MM.1S (cell line): ENCODE measurements at regions not wholly inside any gene's neighbourhood (a gene's known extent, or its start where the extent isn't known, plus 50 kb on each side); places are given as distances from the start of the nearest gene placed in this dataset.

Source experiments
- DNase-seq: peaks from one replicate; pipeline ENCODE4 v3.0.0-alpha.2; 2015
- H2AFZ ChIP-seq: fragments of 300-600 bp; sonication (generic); 2 replicates; pipeline ENCODE4 v1.6.0; 2016; ENCODE audit warnings: antibody characterized with exemption, low read length
- H3F3A ChIP-seq: fragments of 300-600 bp; sonication (generic); 2 replicates; pipeline ENCODE4 v1.6.1; 2016; ENCODE audit warnings: mild to moderate bottlenecking, antibody characterized with exemption, low read length, moderate library complexity, mixed read lengths; ENCODE audit not compliant: insufficient read depth
- H3K27ac ChIP-seq: fragments of 300-600 bp; sonication (generic); 2 replicates; pipeline ENCODE4 v1.5.1; 2016; ENCODE audit warnings: mild to moderate bottlenecking, low read length
- H3K27me3 ChIP-seq: fragments of 300-600 bp; sonication (generic); replicated peaks from 2 replicates; pipeline ENCODE4 v1.6.0; 2016; ENCODE audit warnings: low read length; ENCODE audit not compliant: insufficient read depth
- H3K36me3 ChIP-seq: fragments of 300-600 bp; sonication (generic); replicated peaks from 2 replicates; pipeline ENCODE4 v1.6.1; 2016; ENCODE audit warnings: mild to moderate bottlenecking, low read length, mixed read lengths; ENCODE audit not compliant: insufficient read depth
- H3K4me1 ChIP-seq: fragments of 300-600 bp; sonication (generic); 2 replicates; pipeline ENCODE4 v1.6.1; 2016; ENCODE audit warnings: low read length, mixed read lengths
- H3K4me2 ChIP-seq: fragments of 300-600 bp; sonication (generic); 2 replicates; pipeline ENCODE4 v1.6.0; 2016; ENCODE audit warnings: low read depth, low read length
- H3K4me3 ChIP-seq: fragments of 300-600 bp; sonication (generic); 2 replicates; pipeline ENCODE4 v1.5.1; 2016; ENCODE audit warnings: low read length, mixed read lengths
- H3K79me2 ChIP-seq: fragments of 300-600 bp; sonication (generic); 2 replicates; pipeline ENCODE4 v1.6.1; 2016; ENCODE audit warnings: mixed run types, low read length, mixed read lengths
- H3K9ac ChIP-seq: fragments of 300-600 bp; sonication (generic); 2 replicates; pipeline ENCODE4 v1.6.1; 2016; ENCODE audit warnings: low read length, mixed read lengths
- H3K9me2 ChIP-seq: fragments of 300-600 bp; sonication (generic); replicated peaks from 2 replicates; pipeline ENCODE4 v1.6.1; 2016; ENCODE audit warnings: mild to moderate bottlenecking, low read length, mixed read lengths; ENCODE audit not compliant: insufficient read depth
- H3K9me3 ChIP-seq: fragments of 300-600 bp; sonication (generic); replicated peaks from 2 replicates; pipeline ENCODE4 v1.6.1; 2016; ENCODE audit warnings: mild to moderate bottlenecking, low read length, mixed read lengths; ENCODE audit not compliant: insufficient read depth
- H4K20me1 ChIP-seq: fragments of 300-600 bp; sonication (generic); 2 replicates; pipeline ENCODE4 v1.6.1; 2016; ENCODE audit warnings: mild to moderate bottlenecking, low read length, moderate library complexity, mixed read lengths; ENCODE audit not compliant: insufficient read depth
- CTCF ChIP-seq: fragments of 300-600 bp; sonication (generic); IDR thresholded peaks from 2 replicates; pipeline ENCODE4 v1.5.1; 2016; ENCODE audit warnings: antibody characterized with exemption, low read length, mixed read lengths
- EZH2 ChIP-seq: fragments of 300-600 bp; sonication (generic); optimal IDR thresholded peaks from 2 replicates; pipeline ENCODE3; 2017; ENCODE audit warnings: low read depth, mild to moderate bottlenecking, antibody characterized with exemption, low read length, mixed read lengths
- EZH2phosphoT487 ChIP-seq: fragments of 300-600 bp; sonication (generic); IDR thresholded peaks from 2 replicates; pipeline ENCODE4 v1.6.1; 2018; ENCODE audit warnings: antibody characterized with exemption, low read length

GRCh38 chr15:35210370-35210769 lies 125.3 kb upstream of the NANOGP8 start:
- no peaks in the 10 kb centered on the region for H3K27me3 ChIP-seq
- no peaks in the 10 kb centered on the region for H4K20me1 ChIP-seq
- H3F3A ChIP-seq, result no peaks in the 10 kb centered on the region
- no peaks in the 10 kb centered on the region for H3K36me3 ChIP-seq
- no peak overlapping the region for H3K27ac ChIP-seq
- H3K9ac ChIP-seq, result no peak overlapping the region
- no peaks in the 10 kb centered on the region for H3K79me2 ChIP-seq
- TF ChIP-seq CTCF (no peak), EZH2 (no peak), EZH2phosphoT487 (no peak)
- DNase-seq, result no peak
- H3K9me2 ChIP-seq, result no peaks in the 10 kb centered on the region
- H3K4me3 ChIP-seq, result no peak overlapping the region
- no peak overlapping the region for H2AFZ ChIP-seq
- H3K9me3 ChIP-seq, result no peaks in the 10 kb centered on the region
- no peaks in the 10 kb centered on the region for H3K4me1 ChIP-seq
- no peak overlapping the region for H3K4me2 ChIP-seq

- H3K9me3 ChIP-seq, result no peaks in the 10 kb centered on the region
- no peaks in the 10 kb centered on the region for H3K79me2 ChIP-seq
- no peaks in the 10 kb centered on the region for H3K9me2 ChIP-seq
- no peak for DNase-seq
- H2AFZ ChIP-seq, result no peak overlapping the region
- TF ChIP-seq EZH2, result no peak
- TF ChIP-seq CTCF, result no peak
- TF ChIP-seq EZH2phosphoT487, result no peak
- H3K4me1 ChIP-seq, result no peaks in the 10 kb centered on the region
- no peak overlapping the region for H3K27ac ChIP-seq
- H3K36me3 ChIP-seq, result no peaks in the 10 kb centered on the region
- no peaks in the 10 kb centered on the region for H3K27me3 ChIP-seq
- no peaks in the 10 kb centered on the region for H3F3A ChIP-seq
- H4K20me1 ChIP-seq, result no peaks in the 10 kb centered on the region
- H3K9ac ChIP-seq, result no peak overlapping the region
- H3K4me2 ChIP-seq, result no peak overlapping the region
- no peak overlapping the region for H3K4me3 ChIP-seq
Observed at GRCh38 chr15:35209838-35210237, 124.7 kb upstream of the NANOGP8 start.

GRCh38 chr15:35208353-35208752 lies 123.3 kb upstream of the NANOGP8 start:
- Histone ChIP-seq H3K9me3 (no peaks in the 10 kb centered on the region), H4K20me1 (no peaks in the 10 kb centered on the region), H3K9me2 (no peaks in the 10 kb centered on the region), H3K36me3 (no peaks in the 10 kb centered on the region), H3K4me1 (no peaks in the 10 kb centered on the region), H3K9ac (no peak overlapping the region), H2AFZ (no peak overlapping the region), H3K79me2 (no peaks in the 10 kb centered on the region), H3K4me2 (no peak overlapping the region), H3K4me3 (no peak overlapping the region), H3K27ac (no peak overlapping the region), H3K27me3 (no peaks in the 10 kb centered on the region), H3F3A (no peaks in the 10 kb centered on the region)
- TF ChIP-seq CTCF (no peak), EZH2phosphoT487 (no peak), EZH2 (no peak)
- DNase-seq, result peak; percentile 70
